ENCODE measurements at regions not wholly inside any gene's neighbourhood (a gene's known extent, or its start where the extent isn't known, plus 50 kb on each side); places are given as distances from the start of the nearest gene placed in this dataset.

GRCh38 chr15:88992912-88993376, 79.8 kb upstream of the MFGE8 start:
- TF ChIP-seq, protein P1, sequence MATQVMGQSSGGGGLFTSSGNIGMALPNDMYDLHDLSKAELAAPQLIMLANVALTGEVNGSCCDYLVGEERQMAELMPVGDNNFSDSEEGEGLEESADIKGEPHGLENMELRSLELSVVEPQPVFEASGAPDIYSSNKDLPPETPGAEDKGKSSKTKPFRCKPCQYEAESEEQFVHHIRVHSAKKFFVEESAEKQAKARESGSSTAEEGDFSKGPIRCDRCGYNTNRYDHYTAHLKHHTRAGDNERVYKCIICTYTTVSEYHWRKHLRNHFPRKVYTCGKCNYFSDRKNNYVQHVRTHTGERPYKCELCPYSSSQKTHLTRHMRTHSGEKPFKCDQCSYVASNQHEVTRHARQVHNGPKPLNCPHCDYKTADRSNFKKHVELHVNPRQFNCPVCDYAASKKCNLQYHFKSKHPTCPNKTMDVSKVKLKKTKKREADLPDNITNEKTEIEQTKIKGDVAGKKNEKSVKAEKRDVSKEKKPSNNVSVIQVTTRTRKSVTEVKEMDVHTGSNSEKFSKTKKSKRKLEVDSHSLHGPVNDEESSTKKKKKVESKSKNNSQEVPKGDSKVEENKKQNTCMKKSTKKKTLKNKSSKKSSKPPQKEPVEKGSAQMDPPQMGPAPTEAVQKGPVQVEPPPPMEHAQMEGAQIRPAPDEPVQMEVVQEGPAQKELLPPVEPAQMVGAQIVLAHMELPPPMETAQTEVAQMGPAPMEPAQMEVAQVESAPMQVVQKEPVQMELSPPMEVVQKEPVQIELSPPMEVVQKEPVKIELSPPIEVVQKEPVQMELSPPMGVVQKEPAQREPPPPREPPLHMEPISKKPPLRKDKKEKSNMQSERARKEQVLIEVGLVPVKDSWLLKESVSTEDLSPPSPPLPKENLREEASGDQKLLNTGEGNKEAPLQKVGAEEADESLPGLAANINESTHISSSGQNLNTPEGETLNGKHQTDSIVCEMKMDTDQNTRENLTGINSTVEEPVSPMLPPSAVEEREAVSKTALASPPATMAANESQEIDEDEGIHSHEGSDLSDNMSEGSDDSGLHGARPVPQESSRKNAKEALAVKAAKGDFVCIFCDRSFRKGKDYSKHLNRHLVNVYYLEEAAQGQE (IDR thresholded peaks at IDR 0.05; ENCODE audit: insufficient read depth in 1 of 2, low read depth in 2 of 2, low read length in 1 of 2) = no peak
- TF ChIP-seq CTCF (IDR thresholded peaks at IDR 0.05) (no peak), SIN3A (IDR thresholded peaks at IDR 0.05; ENCODE audit: borderline replicate concordance, insufficient read depth, low read depth, low read length) (no peak), POLR2AphosphoS5 (IDR thresholded peaks at IDR 0.05; ENCODE audit: low read depth, low read length) (no peak)
- ATAC-seq (no peak), DNase-seq (ENCODE audit: low read depth, low spot score) (no peak)
- no TSS peak for BruUV-seq (replicated peaks)
- ChIA-PET CTCF (no interaction called here), POLR2A (no interaction called here)
- H3K27ac ChIP-seq (ENCODE audit: low read length) = peak overlapping the region; percentile 98
- no peaks in the 10 kb centered on the region for H3K9me3 ChIP-seq (ENCODE audit: control insufficient read depth, insufficient read depth, low read depth, low read length)
- H3K4me1 ChIP-seq (ENCODE audit: control insufficient read depth, insufficient read depth, low read length) = peaks cover 38% of the 10 kb centered on the region
- in situ Hi-C loops (cut with HindIII; ENCODE audit: low pct_unique_long_range_greater_than_20kb, low sequenced_read_pairs) = no loop called here
- no peaks in the 10 kb centered on the region for H3K27me3 ChIP-seq (ENCODE audit: control insufficient read depth, insufficient read depth, low read length)
- H3K36me3 ChIP-seq (ENCODE audit: control insufficient read depth, insufficient read depth, low read length) = no peaks in the 10 kb centered on the region
- H3K4me3 ChIP-seq (ENCODE audit: low read depth in 2 of 2, low read length in 2 of 2) = no peak overlapping the region
- intact Hi-C loops (cut with micrococcal nuclease; ENCODE audit: unreplicated experiment) = no loop called here

- in situ Hi-C loops (cut with HindIII; ENCODE audit: low pct_unique_long_range_greater_than_20kb, low sequenced_read_pairs) (no loop called here), intact Hi-C loops (cut with micrococcal nuclease; ENCODE audit: unreplicated experiment) (no loop called here)
- ChIA-PET POLR2A (interaction anchor here (0.7 kb wide), 1 partner anchor 78 kb away, joined by 6 read pairs; no protein-coding TSS in a partner anchor), CTCF (interaction anchor here (0.6 kb wide), 2 partner anchors 67 to 95 kb away, joined by 4 to 10 read pairs; no protein-coding TSS in a partner anchor)
- TF ChIP-seq POLR2AphosphoS5 (IDR thresholded peaks at IDR 0.05; ENCODE audit: low read depth, low read length) (no peak), TCF7L2 (IDR thresholded peaks at IDR 0.05; ENCODE audit: low read depth, low read length) (no peak)
- Histone ChIP-seq H3K36me3 (ENCODE audit: control insufficient read depth, insufficient read depth, low read length) (no peaks in the 10 kb centered on the region), H3K27ac (ENCODE audit: low read length) (peak overlapping the region; percentile 98), H3K4me1 (ENCODE audit: control insufficient read depth, insufficient read depth, low read length) (peaks cover 31% of the 10 kb centered on the region), H3K27me3 (ENCODE audit: control insufficient read depth, insufficient read depth, low read length) (no peaks in the 10 kb centered on the region), H3K9me3 (ENCODE audit: control insufficient read depth, insufficient read depth, low read depth, low read length) (no peaks in the 10 kb centered on the region), H3K4me3 (ENCODE audit: low read depth in 2 of 2, low read length in 2 of 2) (no peak overlapping the region)
- ATAC-seq (no peak), DNase-seq (ENCODE audit: low read depth, low spot score) (no peak)
- BruUV-seq (replicated peaks) = no TSS peak
Measured at GRCh38 chr15:88993662-88994061, 80.5 kb upstream of the MFGE8 start.

DNA sequence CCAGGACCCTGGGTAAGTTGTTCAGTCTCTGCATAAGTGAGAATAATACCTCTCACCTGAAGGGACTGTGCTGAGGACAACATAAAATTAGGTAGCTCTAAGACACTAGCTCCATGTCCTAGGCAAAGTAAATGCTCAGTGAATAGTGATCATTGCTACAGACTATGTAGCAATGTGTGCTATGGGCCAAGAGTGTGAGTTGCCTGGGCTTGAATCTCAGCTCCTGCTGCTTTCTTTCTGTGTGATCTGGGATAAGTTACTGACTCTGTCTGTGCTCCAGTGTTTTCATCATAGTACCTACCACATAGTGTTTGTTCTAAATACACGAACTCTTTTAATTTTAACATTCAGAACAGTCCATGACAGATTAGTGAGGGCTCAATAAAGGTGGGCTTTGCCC, 81.1 kb upstream of the MFGE8 start:
- H3K36me3 ChIP-seq (ENCODE audit: control insufficient read depth, insufficient read depth, low read length) = no peaks in the 10 kb centered on the region
- no peaks in the 10 kb centered on the region for H3K27me3 ChIP-seq (ENCODE audit: control insufficient read depth, insufficient read depth, low read length)
- no peaks in the 10 kb centered on the region for H3K9me3 ChIP-seq (ENCODE audit: control insufficient read depth, insufficient read depth, low read depth, low read length)
- BruUV-seq (replicated peaks) = no TSS peak
- ChIA-PET POLR2A (no interaction called here), CTCF (no interaction called here)
- peaks cover 24% of the 10 kb centered on the region for H3K4me1 ChIP-seq (ENCODE audit: control insufficient read depth, insufficient read depth, low read length)
- no peak for TF ChIP-seq SIN3A (IDR thresholded peaks at IDR 0.05; ENCODE audit: borderline replicate concordance, insufficient read depth, low read depth, low read length)
- no peak for TF ChIP-seq CTCF (IDR thresholded peaks at IDR 0.05)
- TF ChIP-seq, protein P1 (IDR thresholded peaks at IDR 0.05; ENCODE audit: insufficient read depth in 1 of 2, low read depth in 2 of 2, low read length in 1 of 2) = no peak
- TF ChIP-seq TCF7L2 (IDR thresholded peaks at IDR 0.05; ENCODE audit: low read depth, low read length) = no peak
- TF ChIP-seq POLR2AphosphoS5 (IDR thresholded peaks at IDR 0.05; ENCODE audit: low read depth, low read length) = no peak
- ATAC-seq (peak; percentile 26; the same call in 1 of the 2 replicates), DNase-seq (ENCODE audit: low read depth, low spot score) (no peak)
- peak overlapping the region; percentile 98 for H3K27ac ChIP-seq (ENCODE audit: low read length)
- H3K4me3 ChIP-seq (ENCODE audit: low read depth in 2 of 2, low read length in 2 of 2) = no peak overlapping the region
- intact Hi-C loops (cut with micrococcal nuclease; ENCODE audit: unreplicated experiment) (no loop called here), in situ Hi-C loops (cut with HindIII; ENCODE audit: low pct_unique_long_range_greater_than_20kb, low sequenced_read_pairs) (no loop called here)

Measured in Panc1 (cell line).